Neural progenitor cell (in vitro differentiated cells): ENCODE measurements at regions not wholly inside any gene's neighbourhood (a gene's known extent, or its start where the extent isn't known, plus 50 kb on each side); places are given as distances from the start of the nearest gene placed in this dataset.

ENCODE experiments used
- DNase-seq: peaks from one replicate; pipeline ENCODE4 v3.0.0-alpha.2; 2016; ENCODE audit warnings: low spot score
- H2AFZ ChIP-seq: fragments of 200-600 bp; sonication (generic); replicated peaks from 2 replicates; pipeline ENCODE4 v1.6.1; 2016; ENCODE audit warnings: antibody characterized with exemption
- H3F3A ChIP-seq: fragments of 200-600 bp; sonication (generic); 2 replicates; pipeline ENCODE4 v1.6.1; 2016; ENCODE audit warnings: antibody characterized with exemption, low read depth
- H3K27ac ChIP-seq: fragments of 200-600 bp; sonication (generic); 2 replicates; pipeline ENCODE4 v1.5.1; 2016; ENCODE audit warnings: mild to moderate bottlenecking
- H3K27me3 ChIP-seq: fragments of 200-600 bp; sonication (generic); 2 replicates; pipeline ENCODE4 v1.6.1; 2016; ENCODE audit warnings: mild to moderate bottlenecking, moderate library complexity
- H3K36me3 ChIP-seq: fragments of 200-600 bp; sonication (generic); 2 replicates; pipeline ENCODE4 v1.5.1; 2016
- H3K4me1 ChIP-seq: fragments of 200-600 bp; sonication (generic); 2 replicates; pipeline ENCODE4 v1.6.1; 2016; ENCODE audit warnings: mixed run types
- H3K4me2 ChIP-seq: fragments of 200-600 bp; sonication (generic); 2 replicates; pipeline ENCODE4 v1.6.1; 2016
- H3K4me3 ChIP-seq: fragments of 200-600 bp; sonication (generic); 2 replicates; pipeline ENCODE4 v1.5.1; 2016
- H3K79me2 ChIP-seq: fragments of 200-600 bp; sonication (generic); 2 replicates; pipeline ENCODE4 v1.6.1; 2016; ENCODE audit warnings: low read depth
- H3K9ac ChIP-seq: fragments of 200-600 bp; sonication (generic); 2 replicates; pipeline ENCODE4 v1.6.1; 2016
- H3K9me3 ChIP-seq: fragments of 200-600 bp; sonication (generic); 2 replicates; pipeline ENCODE4 v1.5.1; 2016; ENCODE audit warnings: low read depth
- H4K20me1 ChIP-seq: fragments of 200-600 bp; sonication (generic); 2 replicates; pipeline ENCODE4 v1.6.1; 2016; ENCODE audit warnings: low read depth
- H3K27ac Mint-ChIP-seq: 3 replicates; pipeline ENCODE4 v1.8.0; 2021; ENCODE audit warnings: mixed read lengths
- H3K27me3 Mint-ChIP-seq: 2 replicates; pipeline ENCODE4 v1.8.0; 2022; ENCODE audit warnings: low read depth, mild to moderate bottlenecking, inconsistent platforms, moderate library complexity, mixed read lengths; ENCODE audit not compliant: insufficient read depth
- H3K36me3 Mint-ChIP-seq: 3 replicates; pipeline ENCODE4 v1.8.0; 2021; ENCODE audit warnings: mixed read lengths
- H3K4me1 Mint-ChIP-seq: 3 replicates; pipeline ENCODE4 v1.8.0; 2021; ENCODE audit warnings: mixed read lengths
- H3K4me3 Mint-ChIP-seq: 3 replicates; pipeline ENCODE4 v1.8.0; 2021; ENCODE audit warnings: mild to moderate bottlenecking, moderate library complexity, mixed read lengths
- H3K9me3 Mint-ChIP-seq: 3 replicates; pipeline ENCODE4 v1.8.0; 2020; ENCODE audit warnings: mixed read lengths
- EZH2 ChIP-seq: fragments of 200-600 bp; sonication (generic); IDR thresholded peaks from 2 replicates; pipeline ENCODE4 v1.6.1; 2017; ENCODE audit warnings: antibody characterized with exemption, mild to moderate bottlenecking, moderate library complexity
- EZH2phosphoT487 ChIP-seq: fragments of 200-600 bp; sonication (generic); IDR thresholded peaks from 2 replicates; pipeline ENCODE4 v1.6.1; 2017; ENCODE audit warnings: antibody characterized with exemption
- TF ChIP-seq, protein P1 (sequence below): fragments of 200-600 bp; sonication (generic); IDR thresholded peaks from 2 replicates; pipeline ENCODE4 v1.5.1; 2017; ENCODE audit warnings: antibody characterized with exemption, mild to moderate bottlenecking

DNA sequence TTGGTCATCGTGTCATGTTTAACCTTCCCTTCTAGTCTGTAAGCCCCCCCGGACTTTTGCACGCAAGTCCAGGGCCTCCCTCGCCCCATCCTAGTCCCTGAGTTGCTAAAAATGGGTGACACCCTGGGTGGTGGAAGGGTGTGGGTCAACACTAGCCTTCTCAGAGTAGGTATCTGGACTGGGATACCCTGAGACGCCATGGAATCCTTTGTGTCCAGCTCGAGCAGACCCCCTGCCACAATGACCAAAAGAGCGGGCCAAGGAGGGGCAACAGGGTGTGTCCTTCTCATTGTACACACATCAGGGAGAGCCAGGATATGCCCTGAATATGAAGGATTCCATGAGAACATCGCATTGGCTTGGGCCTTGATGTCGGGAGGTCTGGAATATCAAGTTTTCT is 67.5 kb upstream of the ATP12A start:
- no peak overlapping the region for H3K27ac Mint-ChIP-seq
- Histone ChIP-seq H3F3A (no peaks in the 10 kb centered on the region), H3K4me3 (no peak overlapping the region), H3K27ac (no peak overlapping the region), H3K4me2 (no peak overlapping the region), H3K79me2 (no peaks in the 10 kb centered on the region), H3K4me1 (no peaks in the 10 kb centered on the region), H2AFZ (no peak overlapping the region), H4K20me1 (no peaks in the 10 kb centered on the region), H3K9ac (no peak overlapping the region), H3K27me3 (no peaks in the 10 kb centered on the region), H3K9me3 (no peaks in the 10 kb centered on the region), H3K36me3 (no peaks in the 10 kb centered on the region)
- peaks cover 11% of the 10 kb centered on the region for H3K4me1 Mint-ChIP-seq
- H3K27me3 Mint-ChIP-seq: peaks cover 6% of the 10 kb centered on the region
- DNase-seq: no peak
- no peaks in the 10 kb centered on the region for H3K9me3 Mint-ChIP-seq
- no peak overlapping the region for H3K4me3 Mint-ChIP-seq
- no peak for TF ChIP-seq EZH2phosphoT487
- TF ChIP-seq EZH2: no peak
- H3K36me3 Mint-ChIP-seq: no peaks in the 10 kb centered on the region

DNA sequence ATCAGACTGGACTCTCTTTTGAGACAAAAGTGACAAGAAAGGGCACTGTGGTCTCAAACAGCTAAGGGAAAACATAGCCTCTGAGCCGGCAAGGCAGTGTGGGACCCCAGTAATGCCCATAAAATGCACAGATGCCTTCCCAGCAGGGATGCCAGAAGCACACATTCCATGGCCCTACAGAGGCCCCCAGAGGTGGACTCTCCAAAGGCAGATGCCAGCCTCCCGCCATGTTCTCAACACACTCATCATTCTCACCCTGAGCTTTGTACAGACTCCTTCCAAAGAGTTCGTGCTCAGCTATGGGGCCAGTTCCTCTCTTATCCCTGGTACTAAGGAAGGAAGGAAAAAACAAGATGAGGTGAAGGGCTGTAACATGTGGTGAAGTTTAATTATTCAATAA is 67.1 kb upstream of the ATP12A start:
- no peaks in the 10 kb centered on the region for H3K4me1 ChIP-seq

DNA sequence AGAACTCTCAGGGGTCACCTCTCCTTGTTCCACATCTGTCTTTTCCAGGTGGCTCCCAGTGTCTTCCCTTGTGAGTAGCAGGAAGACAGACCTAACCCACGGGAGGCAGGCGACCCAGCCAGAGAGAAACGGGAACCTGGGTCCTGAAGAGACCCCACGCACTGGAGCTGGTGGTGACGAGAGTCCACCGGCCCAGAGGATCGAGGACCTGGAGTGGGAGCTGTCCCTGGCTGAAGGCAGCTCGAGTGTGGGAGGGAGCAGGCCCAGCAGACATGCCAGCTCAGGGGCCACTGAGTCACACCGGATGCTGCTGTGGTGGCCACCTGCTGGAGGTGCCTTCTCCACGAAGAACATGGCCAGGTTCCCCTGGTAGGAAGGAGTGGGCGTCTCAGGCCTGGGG is 66.5 kb upstream of the ATP12A start:
- Mint-ChIP-seq H3K27me3 (peaks cover 6% of the 10 kb centered on the region), H3K27ac (no peak overlapping the region), H3K9me3 (no peaks in the 10 kb centered on the region), H3K4me3 (no peak overlapping the region), H3K4me1 (peaks cover 19% of the 10 kb centered on the region), H3K36me3 (no peaks in the 10 kb centered on the region)
- H3K27ac ChIP-seq: no peak overlapping the region
- no peaks in the 10 kb centered on the region for H3K79me2 ChIP-seq
- TF ChIP-seq EZH2 (no peak), EZH2phosphoT487 (no peak)
- TF ChIP-seq, protein P1, sequence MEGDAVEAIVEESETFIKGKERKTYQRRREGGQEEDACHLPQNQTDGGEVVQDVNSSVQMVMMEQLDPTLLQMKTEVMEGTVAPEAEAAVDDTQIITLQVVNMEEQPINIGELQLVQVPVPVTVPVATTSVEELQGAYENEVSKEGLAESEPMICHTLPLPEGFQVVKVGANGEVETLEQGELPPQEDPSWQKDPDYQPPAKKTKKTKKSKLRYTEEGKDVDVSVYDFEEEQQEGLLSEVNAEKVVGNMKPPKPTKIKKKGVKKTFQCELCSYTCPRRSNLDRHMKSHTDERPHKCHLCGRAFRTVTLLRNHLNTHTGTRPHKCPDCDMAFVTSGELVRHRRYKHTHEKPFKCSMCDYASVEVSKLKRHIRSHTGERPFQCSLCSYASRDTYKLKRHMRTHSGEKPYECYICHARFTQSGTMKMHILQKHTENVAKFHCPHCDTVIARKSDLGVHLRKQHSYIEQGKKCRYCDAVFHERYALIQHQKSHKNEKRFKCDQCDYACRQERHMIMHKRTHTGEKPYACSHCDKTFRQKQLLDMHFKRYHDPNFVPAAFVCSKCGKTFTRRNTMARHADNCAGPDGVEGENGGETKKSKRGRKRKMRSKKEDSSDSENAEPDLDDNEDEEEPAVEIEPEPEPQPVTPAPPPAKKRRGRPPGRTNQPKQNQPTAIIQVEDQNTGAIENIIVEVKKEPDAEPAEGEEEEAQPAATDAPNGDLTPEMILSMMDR: no peak
- no peak overlapping the region for H2AFZ ChIP-seq
- no peak for DNase-seq
- H3K36me3 ChIP-seq: no peaks in the 10 kb centered on the region
- no peak overlapping the region for H3K9ac ChIP-seq
- H4K20me1 ChIP-seq: no peaks in the 10 kb centered on the region
- H3K4me1 ChIP-seq: no peaks in the 10 kb centered on the region
- H3K4me2 ChIP-seq: no peak overlapping the region
- no peak overlapping the region for H3K4me3 ChIP-seq
- H3K27me3 ChIP-seq: no peaks in the 10 kb centered on the region
- H3K9me3 ChIP-seq: no peaks in the 10 kb centered on the region
- no peaks in the 10 kb centered on the region for H3F3A ChIP-seq

More for the DNA sequence above, 67.1 kb upstream of the ATP12A start:
- Histone ChIP-seq H3F3A (no peaks in the 10 kb centered on the region), H3K4me2 (no peak overlapping the region), H3K9ac (no peak overlapping the region), H2AFZ (no peak overlapping the region), H3K79me2 (no peaks in the 10 kb centered on the region), H3K4me3 (no peak overlapping the region), H3K27me3 (no peaks in the 10 kb centered on the region), H4K20me1 (no peaks in the 10 kb centered on the region), H3K27ac (no peak overlapping the region), H3K9me3 (no peaks in the 10 kb centered on the region), H3K36me3 (no peaks in the 10 kb centered on the region)
- Mint-ChIP-seq H3K4me1 (peaks cover 15% of the 10 kb centered on the region), H3K4me3 (no peak overlapping the region), H3K27me3 (peaks cover 6% of the 10 kb centered on the region), H3K27ac (no peak overlapping the region), H3K36me3 (no peaks in the 10 kb centered on the region), H3K9me3 (no peaks in the 10 kb centered on the region)
- TF ChIP-seq, protein P1: no peak
- no peak for TF ChIP-seq EZH2phosphoT487
- TF ChIP-seq EZH2: no peak
- no peak for DNase-seq

DNA sequence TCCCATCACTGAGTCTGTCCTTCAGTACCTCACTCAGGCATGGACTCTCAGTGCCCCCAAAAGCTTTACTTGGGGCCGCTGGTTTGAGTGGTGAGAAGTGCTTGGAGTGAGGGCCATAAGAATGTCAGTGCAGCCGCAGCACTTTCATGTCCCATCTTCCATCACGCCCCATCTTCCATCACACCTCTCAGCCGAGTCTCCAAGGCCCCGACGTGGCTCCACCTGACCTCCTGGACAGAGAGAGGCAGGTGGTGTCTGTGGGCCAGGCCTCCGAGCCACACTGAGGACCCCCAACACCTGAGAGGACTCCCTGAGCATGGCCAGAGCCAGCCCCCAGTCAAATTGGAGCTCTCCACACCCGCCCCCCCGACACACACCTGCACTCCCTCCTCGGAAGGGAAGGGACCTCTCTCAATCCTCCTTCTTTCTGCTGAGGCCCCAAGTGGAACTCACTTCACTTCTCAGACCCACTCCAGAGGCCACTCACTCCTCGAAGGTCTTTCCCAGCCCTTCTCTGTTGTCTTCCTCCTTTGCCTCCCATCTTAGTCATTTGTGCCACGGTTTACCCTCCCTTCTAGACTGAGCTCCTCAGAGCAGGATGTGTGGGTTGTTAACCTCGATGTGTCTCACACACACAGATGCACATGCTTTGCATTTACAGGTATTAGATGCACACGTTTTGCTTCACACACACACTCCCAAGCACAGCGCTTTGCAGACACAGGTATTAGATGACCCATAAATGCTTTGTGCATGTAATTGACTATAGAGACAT is 65.7 kb upstream of the ATP12A start:
- H3K27ac Mint-ChIP-seq: no peak overlapping the region

More for the DNA sequence above, 65.7 kb upstream of the ATP12A start:
- TF ChIP-seq EZH2phosphoT487 (no peak), EZH2 (no peak)
- TF ChIP-seq, protein P1: no peak
- H3K27ac ChIP-seq: no peak overlapping the region
- Mint-ChIP-seq H3K4me1 (peaks cover 19% of the 10 kb centered on the region), H3K4me3 (no peak overlapping the region), H3K27me3 (peaks cover 6% of the 10 kb centered on the region), H3K36me3 (no peaks in the 10 kb centered on the region), H3K9me3 (no peaks in the 10 kb centered on the region)
- no peak overlapping the region for H3K4me2 ChIP-seq
- no peak overlapping the region for H3K9ac ChIP-seq
- H2AFZ ChIP-seq: no peak overlapping the region
- no peaks in the 10 kb centered on the region for H3K27me3 ChIP-seq
- no peaks in the 10 kb centered on the region for H3F3A ChIP-seq
- no peaks in the 10 kb centered on the region for H4K20me1 ChIP-seq
- no peaks in the 10 kb centered on the region for H3K9me3 ChIP-seq
- no peak overlapping the region for H3K4me3 ChIP-seq
- H3K4me1 ChIP-seq: no peaks in the 10 kb centered on the region
- no peaks in the 10 kb centered on the region for H3K36me3 ChIP-seq
- DNase-seq: no peak
- H3K79me2 ChIP-seq: no peaks in the 10 kb centered on the region
